ENCODE measurements at regions not wholly inside any gene's neighbourhood (a gene's known extent, or its start where the extent isn't known, plus 50 kb on each side); places are given as distances from the start of the nearest gene placed in this dataset.

DNA sequence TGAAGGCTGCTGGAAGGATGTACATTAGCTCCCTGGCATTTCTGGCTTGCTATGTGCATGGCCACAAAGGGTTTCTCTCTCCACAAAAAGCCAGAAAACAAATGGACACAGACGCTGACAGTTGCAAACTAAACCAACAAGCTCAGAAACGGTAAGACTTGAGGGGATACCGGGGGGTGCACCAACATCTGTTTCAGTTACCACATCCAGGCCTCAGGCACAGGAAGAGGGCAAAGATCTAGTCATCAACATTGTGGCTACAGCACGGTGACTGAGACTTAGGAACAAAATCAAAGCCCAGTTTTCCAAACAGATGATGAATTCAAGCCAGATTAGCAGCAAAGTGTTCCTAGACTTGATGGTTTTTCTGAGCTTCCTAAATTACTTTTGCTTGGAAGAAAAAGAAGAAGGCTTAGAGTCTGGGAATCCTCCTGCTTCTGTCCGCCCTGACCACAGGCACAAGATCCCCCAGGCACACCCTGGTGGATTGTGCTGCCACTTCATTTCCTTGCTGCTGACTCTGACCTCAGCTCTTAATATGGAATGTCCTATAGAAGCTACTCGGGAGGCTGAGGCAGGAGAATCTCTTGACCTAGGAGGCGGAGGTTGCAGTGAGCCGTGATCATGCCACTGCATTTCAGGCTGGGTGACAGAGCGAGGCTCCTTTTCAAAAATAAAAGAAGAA lies 54.2 kb upstream of the ADGRF1 start:
- H3K36me3 ChIP-seq (ENCODE audit: insufficient read depth, low read length), result no peaks in the 10 kb centered on the region
- no peaks in the 10 kb centered on the region for H3K9me3 ChIP-seq (ENCODE audit: control insufficient read depth, insufficient read depth, low read length)
- H3K4me1 ChIP-seq (ENCODE audit: insufficient read depth, low read length), result peaks cover 12% of the 10 kb centered on the region
- no peak overlapping the region for H3K9ac ChIP-seq (ENCODE audit: low read depth, low read length)

DNA sequence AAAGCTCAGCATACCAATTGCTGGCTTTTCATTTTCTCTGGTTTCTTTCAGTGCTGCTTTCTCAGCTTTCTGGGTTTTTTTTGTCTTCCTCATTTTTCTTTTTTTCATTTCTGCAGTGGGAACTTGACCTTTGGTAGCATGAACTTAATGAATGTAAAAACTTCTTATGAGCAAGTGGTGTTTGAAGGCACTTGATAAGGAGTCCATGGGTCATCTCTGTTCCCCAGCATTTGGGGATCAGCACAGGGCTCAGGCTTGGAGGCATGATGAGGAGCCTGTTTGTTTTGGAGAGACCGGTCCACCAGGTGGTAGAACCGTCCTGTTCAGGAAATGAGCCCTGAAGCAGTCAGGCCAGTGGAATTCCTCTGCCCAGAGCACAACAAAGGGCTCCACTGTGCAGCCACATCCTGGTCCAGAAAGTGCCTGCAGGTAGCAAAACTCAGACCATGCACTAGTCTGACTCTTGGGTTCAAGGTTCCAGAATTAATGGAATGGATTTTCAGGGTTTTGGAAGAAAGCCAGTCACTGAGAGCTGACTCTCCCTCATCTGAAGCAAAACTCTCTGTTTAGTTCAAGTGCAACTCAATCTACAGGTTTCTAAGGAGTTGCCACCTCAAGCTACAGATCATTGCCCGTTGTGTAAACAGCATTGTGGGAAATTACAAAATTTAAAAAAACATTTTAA lies 52.3 kb upstream of the ADGRF1 start:
- no peaks in the 10 kb centered on the region for H3K9me3 ChIP-seq (ENCODE audit: control insufficient read depth, insufficient read depth, low read length)
- no peaks in the 10 kb centered on the region for H3K36me3 ChIP-seq (ENCODE audit: insufficient read depth, low read length)
- H3K4me1 ChIP-seq (ENCODE audit: insufficient read depth, low read length), result peaks cover 12% of the 10 kb centered on the region
- H3K9ac ChIP-seq (ENCODE audit: low read depth, low read length), result no peak overlapping the region

DNA sequence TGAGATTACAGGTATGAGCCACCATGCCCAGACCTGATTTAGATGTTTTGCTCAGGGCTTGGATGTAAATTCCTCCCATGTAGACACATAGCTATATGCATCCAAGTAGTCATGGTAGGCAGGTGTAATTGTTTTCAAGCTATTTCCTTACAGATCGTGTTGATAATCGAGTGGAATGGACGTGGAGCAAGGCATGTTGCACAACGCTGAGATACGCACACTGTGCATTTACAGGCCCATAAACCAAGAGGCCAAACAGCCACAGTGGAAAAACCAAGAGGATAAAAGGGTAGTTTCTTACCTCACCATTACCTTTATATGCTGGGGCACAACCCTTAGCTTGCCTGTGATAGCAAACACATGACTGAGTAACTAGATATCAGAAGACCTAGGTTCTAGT lies 51.0 kb upstream of the ADGRF1 start:
- Histone ChIP-seq H3K9ac (ENCODE audit: low read depth, low read length) (no peak overlapping the region), H3K4me1 (ENCODE audit: insufficient read depth, low read length) (peaks cover 12% of the 10 kb centered on the region), H3K36me3 (ENCODE audit: insufficient read depth, low read length) (no peaks in the 10 kb centered on the region), H3K9me3 (ENCODE audit: control insufficient read depth, insufficient read depth, low read length) (no peaks in the 10 kb centered on the region)

DNA sequence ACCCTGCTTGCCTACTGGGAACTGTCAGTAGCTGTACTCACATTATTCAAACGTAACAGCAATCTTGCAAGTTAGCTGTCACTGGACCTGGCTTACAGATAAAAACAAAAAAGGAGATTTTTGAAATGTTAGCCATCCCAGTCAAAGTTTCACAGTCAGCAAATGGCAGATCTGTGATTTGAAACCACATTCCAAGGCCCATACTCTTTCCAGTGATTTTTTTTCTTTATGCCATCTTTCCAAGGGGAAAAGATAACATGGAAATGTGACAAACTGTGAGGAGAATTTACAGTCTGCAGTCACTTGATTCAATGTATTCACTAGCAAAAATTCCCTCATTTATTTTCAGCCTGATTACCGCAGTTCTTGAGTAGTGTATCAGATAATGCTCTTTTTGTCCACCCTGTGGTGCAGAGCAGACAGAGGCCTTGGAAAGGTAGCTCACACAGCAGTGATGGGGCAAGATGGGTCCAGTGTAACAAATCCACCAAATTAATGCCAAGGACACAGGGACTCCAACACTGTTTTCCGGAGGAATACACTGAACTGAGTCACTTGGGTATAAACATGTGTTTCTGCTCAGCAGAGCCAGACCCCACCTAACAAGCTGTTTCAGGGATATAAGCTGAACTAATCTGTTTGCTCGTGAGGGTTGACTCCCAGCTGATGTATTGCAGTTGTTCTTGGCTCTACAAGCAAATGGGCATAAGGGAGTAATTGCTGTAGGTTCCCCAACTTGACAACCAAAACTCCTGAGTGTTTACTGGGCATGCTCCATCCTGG lies 49.9 kb upstream of the ADGRF1 start:
- Histone ChIP-seq H3K9ac (ENCODE audit: low read depth, low read length) (no peak overlapping the region), H3K4me1 (ENCODE audit: insufficient read depth, low read length) (peaks cover 6% of the 10 kb centered on the region), H3K36me3 (ENCODE audit: insufficient read depth, low read length) (no peaks in the 10 kb centered on the region), H3K9me3 (ENCODE audit: control insufficient read depth, insufficient read depth, low read length) (no peaks in the 10 kb centered on the region)

All from ES-I3 (cell line).